Memory B cell (primary cell): ENCODE measurements at regions not wholly inside any gene's neighbourhood (a gene's known extent, or its start where the extent isn't known, plus 50 kb on each side); places are given as distances from the start of the nearest gene placed in this dataset.
"Not testable (repeated sequence)": the region's sequence is repeated elsewhere in the genome, so short reads cannot be mapped to it uniquely, and the experiment has no call there.

Experiments
- ATAC-seq: fragments of 150-1000 bp; cut with Tn5 transposase; 2 replicates; pipeline ENCODE4 v1.10.0; 2021; ENCODE audit warnings: low read depth, mild to moderate bottlenecking, moderate library complexity
- DNase-seq, 2 donors: peaks; one replicate each; pipeline ENCODE4 v3.0.0; 2022; ENCODE audit warnings: low spot score in 2 of 2
- H3K27ac Mint-ChIP-seq: one replicate; pipeline ENCODE4 v1.8.0; 2022; ENCODE audit warnings: mild to moderate bottlenecking, moderate library complexity, mixed read lengths
- H3K27me3 Mint-ChIP-seq: one replicate; pipeline ENCODE4 v1.8.0; 2022; ENCODE audit warnings: mixed read lengths
- H3K36me3 Mint-ChIP-seq: one replicate; pipeline ENCODE4 v1.8.0; 2022; ENCODE audit warnings: mild to moderate bottlenecking, mixed read lengths
- H3K4me1 Mint-ChIP-seq: one replicate; pipeline ENCODE4 v1.8.0; 2022; ENCODE audit warnings: mixed read lengths
- H3K4me3 Mint-ChIP-seq: one replicate; pipeline ENCODE4 v1.8.0; 2022; ENCODE audit warnings: mild to moderate bottlenecking, moderate library complexity, mixed read lengths
- H3K9me3 Mint-ChIP-seq: one replicate; pipeline ENCODE4 v1.8.0; 2022; ENCODE audit warnings: mixed read lengths

DNA sequence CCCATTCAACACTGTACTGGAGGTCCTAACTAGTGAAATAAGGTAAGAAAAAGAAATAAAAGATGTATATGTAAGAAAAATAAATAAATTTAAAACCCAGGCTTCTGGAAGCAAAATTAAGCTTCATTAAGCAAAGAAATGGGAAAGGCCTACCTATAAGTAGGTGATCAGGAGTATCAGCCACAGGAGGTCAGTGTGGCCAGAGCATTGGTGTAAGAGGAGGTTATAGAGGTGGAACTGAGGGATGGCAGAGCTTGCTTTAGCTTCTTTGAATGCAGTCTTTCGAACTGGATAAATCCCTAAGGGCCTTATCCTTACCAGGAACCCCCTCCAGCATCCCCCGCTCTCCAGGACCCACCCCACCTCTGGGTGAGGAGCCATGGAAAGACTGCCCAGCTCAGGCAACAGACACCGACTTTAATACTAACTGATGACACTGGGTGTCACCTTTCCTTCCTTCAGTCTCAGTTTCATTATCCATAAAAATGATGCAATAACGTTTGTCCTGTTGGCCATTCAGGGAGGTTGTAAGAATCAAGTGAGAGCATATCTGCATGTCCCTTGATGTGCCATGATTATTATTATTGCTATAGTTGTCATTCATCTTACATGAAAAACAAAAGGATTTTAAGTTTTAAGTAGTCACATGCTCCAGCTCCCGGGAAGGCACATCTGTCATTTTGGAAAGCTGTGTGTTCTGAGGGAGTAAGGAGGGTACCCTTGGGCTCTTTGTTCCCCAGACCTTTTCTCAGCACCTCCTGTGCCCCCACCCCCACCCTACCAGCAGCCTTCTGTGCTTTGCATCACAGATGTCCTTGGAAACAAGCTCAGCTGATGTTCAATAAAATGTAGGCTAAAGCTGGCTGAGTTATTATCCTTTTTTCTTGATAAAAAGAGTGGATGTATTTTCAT is 50.8 kb upstream of the CTNNA1 start:
- Mint-ChIP-seq H3K27ac (no peak overlapping the region), H3K27me3 (peaks cover 15% of the 10 kb centered on the region), H3K4me3 (no peak overlapping the region), H3K4me1 (no peaks in the 10 kb centered on the region), H3K36me3 (no peaks in the 10 kb centered on the region), H3K9me3 (peaks cover 2% of the 10 kb centered on the region)
- DNase-seq = no peak
- no peak for ATAC-seq

DNA sequence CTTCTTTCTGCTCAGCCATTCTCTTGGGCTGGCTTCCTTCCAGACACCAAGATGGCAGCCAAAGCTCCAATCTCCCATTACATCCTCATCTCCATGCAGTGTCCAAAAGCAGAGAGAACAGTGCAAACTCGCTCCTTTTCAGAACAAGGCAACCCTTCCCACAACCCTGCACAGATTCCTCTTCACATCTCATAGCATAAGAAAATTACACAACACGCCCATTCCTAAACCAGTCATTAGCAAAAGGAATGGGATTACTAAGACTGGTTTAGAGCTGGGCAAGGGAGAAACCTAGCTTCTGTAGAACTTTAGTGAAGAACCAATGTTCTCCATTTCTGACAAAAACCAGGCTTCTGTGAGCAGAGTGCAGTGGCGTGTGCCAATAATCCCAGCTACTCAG is 51.5 kb upstream of the CTNNA1 start:
- Mint-ChIP-seq H3K27me3 (peaks cover 15% of the 10 kb centered on the region), H3K4me3 (no peak overlapping the region), H3K9me3 (peaks cover 2% of the 10 kb centered on the region), H3K27ac (no peak overlapping the region), H3K36me3 (no peaks in the 10 kb centered on the region), H3K4me1 (no peaks in the 10 kb centered on the region)
- ATAC-seq (no peak), DNase-seq (no peak)

DNA sequence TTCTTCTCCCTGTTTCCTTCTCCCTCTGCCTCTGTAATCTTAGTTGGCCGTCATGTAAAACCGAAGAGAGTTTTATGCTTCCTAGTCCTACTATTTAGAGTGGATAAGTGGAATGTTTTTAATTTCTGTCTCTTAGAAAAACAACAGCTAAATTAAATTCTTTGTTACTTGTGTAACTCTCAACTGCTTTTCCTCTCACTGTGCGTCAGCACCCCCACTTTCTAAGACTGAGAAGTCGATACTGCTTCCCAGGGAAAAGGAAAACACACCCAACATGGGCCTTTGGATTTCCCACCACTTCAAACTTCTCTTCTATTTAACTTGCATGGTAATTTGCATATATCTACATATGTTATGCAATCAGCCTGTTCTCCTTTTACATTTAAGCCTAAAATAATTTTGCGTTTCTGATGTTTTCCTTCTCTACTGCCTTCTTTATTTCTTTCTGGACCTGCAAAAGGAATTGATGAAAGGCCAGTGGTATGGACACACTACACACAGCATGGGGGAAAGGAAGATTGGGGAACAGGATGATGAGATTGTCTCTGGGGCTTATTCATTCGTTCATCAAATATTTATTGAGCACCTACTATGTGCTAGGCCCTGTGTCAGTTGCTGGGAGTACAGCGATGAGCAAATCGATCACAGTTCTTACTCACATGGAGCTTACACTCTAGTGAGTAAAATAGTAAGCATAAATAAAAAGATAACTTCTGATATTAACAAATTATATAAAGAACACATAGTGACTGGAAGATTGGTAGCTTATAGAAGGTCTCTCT is 52.5 kb upstream of the CTNNA1 start:
- H3K27ac Mint-ChIP-seq = no peak overlapping the region
- no peaks in the 10 kb centered on the region for H3K36me3 Mint-ChIP-seq
- H3K9me3 Mint-ChIP-seq = peaks cover 2% of the 10 kb centered on the region
- DNase-seq (no peak), ATAC-seq (no peak)
- peaks cover 15% of the 10 kb centered on the region for H3K27me3 Mint-ChIP-seq
- H3K4me1 Mint-ChIP-seq = no peaks in the 10 kb centered on the region
- no peak overlapping the region for H3K4me3 Mint-ChIP-seq

DNA sequence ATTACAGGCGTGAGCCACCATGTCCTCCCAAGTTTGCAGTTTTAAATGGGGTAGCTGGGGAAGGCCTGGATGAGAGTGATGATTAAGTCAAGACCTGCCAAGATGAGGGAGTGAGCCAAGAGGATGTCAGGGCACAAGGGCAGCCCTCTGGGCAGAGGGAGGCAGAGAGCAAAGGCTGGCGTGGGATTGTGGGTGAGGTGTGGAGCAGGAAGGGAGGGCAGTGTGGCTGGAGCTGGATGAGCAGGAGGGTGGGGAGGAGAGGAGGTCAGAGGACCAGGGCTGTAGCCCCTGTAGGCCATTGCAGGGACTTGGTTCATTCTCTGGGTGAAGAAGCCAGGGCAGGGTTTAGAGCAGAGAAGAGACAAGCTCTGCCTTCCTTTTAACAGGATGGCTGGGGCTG is 53.7 kb upstream of the CTNNA1 start:
- DNase-seq (no peak), ATAC-seq (no peak)
- peaks cover 17% of the 10 kb centered on the region for H3K27me3 Mint-ChIP-seq
- no peak overlapping the region for H3K4me3 Mint-ChIP-seq
- H3K27ac Mint-ChIP-seq = no peak overlapping the region
- no peaks in the 10 kb centered on the region for H3K4me1 Mint-ChIP-seq
- no peaks in the 10 kb centered on the region for H3K36me3 Mint-ChIP-seq
- peaks cover 2% of the 10 kb centered on the region for H3K9me3 Mint-ChIP-seq

DNA sequence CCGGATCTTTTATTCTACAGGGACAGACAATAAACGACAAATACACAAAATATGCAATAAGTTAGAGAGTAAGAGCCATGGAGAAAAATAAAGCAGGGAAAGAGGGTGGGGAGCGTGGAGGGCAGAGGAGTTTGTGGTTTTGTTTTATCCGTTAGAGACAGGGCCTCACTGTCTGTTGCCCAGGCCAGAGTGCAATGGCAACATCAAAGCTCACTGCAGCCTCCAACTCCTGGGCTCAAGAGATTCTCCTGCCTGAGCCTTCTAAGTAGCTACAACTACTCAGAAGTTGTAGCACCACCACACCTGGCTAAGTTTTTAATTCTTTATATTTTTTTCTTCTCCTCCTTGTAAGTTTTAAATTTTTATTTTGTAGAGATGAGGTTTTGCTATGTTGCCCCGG is 54.5 kb upstream of the CTNNA1 start:
- Mint-ChIP-seq H3K4me1 (no peaks in the 10 kb centered on the region), H3K4me3 (no peak overlapping the region), H3K9me3 (peaks cover 2% of the 10 kb centered on the region), H3K36me3 (no peaks in the 10 kb centered on the region), H3K27ac (no peak overlapping the region), H3K27me3 (peaks cover 17% of the 10 kb centered on the region)
- ATAC-seq (no peak), DNase-seq (no peak)

DNA sequence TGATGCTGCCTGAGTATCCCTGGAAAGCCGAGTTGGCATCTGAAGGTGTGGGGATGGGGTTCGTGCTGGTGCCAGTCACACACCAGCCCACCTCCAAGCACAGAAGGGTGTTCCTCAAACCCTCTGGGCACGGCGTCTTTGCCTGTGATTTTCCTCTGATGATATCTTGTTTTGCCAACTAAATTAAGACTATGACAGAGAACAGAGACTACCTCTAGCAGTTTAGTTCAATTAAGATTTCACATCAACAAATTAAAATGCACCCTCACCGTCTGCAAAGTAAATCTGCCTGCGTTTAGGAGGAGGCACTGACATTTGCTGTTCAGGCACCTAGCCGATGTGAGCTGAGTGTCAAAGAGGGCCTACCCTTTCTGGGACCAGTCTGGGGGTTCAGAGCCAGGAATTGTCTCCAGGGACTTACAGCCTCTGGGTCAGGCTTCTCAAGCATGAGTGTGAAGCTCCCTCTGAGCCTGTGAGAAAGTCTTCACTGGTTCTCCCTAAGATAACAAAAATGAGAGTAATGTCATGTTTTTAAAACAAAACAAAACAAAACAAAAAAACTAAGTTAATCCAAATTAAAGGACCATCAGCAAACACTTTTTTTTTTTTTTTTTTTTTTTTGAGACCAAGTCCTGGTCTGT is 55.4 kb upstream of the CTNNA1 start:
- no peak for DNase-seq
- H3K27ac Mint-ChIP-seq = no peak overlapping the region

DNA sequence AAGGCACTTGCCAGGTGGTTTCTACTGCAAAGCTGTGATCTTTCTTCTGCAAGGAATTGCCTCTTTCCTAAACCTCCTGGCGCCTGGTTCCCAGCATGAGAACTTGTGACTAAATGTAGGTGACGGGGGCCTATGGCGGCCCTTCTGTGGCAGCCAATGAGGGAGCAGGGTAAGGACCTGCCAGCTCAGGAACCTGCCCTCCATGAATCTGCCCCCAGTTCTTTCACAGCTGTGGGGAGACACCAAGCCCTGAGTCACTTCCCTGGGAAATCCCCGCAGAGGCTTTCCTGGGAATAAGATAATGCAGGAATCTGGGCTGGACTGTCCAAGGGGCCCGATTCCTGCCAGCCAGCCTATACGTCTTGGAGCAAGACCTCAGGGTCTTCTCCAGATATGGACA is 56.7 kb upstream of the CTNNA1 start:
- peaks cover 12% of the 10 kb centered on the region for H3K27me3 Mint-ChIP-seq
- no peaks in the 10 kb centered on the region for H3K36me3 Mint-ChIP-seq
- ATAC-seq = no peak
- peaks cover 1% of the 10 kb centered on the region for H3K9me3 Mint-ChIP-seq
- no peaks in the 10 kb centered on the region for H3K4me1 Mint-ChIP-seq
- no peak overlapping the region for H3K4me3 Mint-ChIP-seq
- no peak for DNase-seq
- H3K27ac Mint-ChIP-seq = no peak overlapping the region

More for the DNA sequence above, 55.4 kb upstream of the CTNNA1 start:
- peaks cover 13% of the 10 kb centered on the region for H3K27me3 Mint-ChIP-seq
- H3K4me3 Mint-ChIP-seq = no peak overlapping the region
- H3K9me3 Mint-ChIP-seq = peaks cover 2% of the 10 kb centered on the region
- no peaks in the 10 kb centered on the region for H3K4me1 Mint-ChIP-seq
- no peak for ATAC-seq
- no peaks in the 10 kb centered on the region for H3K36me3 Mint-ChIP-seq

DNA sequence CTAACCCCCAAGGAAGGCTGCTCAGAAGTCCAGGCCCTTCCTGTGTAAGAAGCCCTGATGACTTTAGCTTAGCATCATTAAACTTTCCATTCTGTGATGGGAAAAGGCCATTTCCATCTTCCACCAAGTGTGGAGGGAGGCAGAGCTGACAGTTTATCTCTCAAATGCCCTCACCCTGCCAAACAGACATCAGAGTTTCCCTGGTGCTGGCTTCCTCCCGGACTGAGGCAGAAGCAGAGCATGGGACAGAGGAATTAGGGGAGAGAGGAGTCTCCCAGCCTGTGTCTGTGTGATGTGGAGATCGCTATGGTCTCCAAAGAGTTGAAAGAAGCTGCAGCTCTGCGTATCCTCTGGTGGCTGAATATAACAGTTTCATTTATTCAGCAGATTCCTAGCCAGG is 57.4 kb upstream of the CTNNA1 start:
- no peaks in the 10 kb centered on the region for H3K4me1 Mint-ChIP-seq
- H3K36me3 Mint-ChIP-seq = no peaks in the 10 kb centered on the region
- H3K27ac Mint-ChIP-seq = no peak overlapping the region
- peaks cover 12% of the 10 kb centered on the region for H3K27me3 Mint-ChIP-seq
- peaks cover 1% of the 10 kb centered on the region for H3K9me3 Mint-ChIP-seq
- ATAC-seq (no peak), DNase-seq (no peak)
- H3K4me3 Mint-ChIP-seq = no peak overlapping the region

DNA sequence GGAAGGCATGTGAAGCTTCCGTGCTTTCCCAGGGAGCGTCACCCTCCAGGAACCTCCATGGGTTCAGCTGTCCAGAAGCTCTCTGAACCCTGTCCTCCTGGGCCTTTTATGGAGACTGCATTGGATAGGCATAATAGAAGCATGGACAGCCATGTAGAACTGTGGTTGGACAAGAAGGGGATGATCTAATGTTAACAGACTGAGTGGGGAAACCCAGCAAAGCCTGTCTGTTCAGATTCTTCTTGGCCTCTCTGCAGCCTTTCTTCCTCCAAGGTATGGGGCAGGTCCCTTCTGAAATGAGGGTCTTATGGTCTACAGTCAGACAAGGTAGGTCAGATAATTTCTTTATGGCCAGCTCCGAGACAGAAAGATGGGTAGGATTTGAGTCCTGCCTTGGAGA is 59.1 kb upstream of the CTNNA1 start:
- no peak overlapping the region for H3K27ac Mint-ChIP-seq
- H3K36me3 Mint-ChIP-seq = no peaks in the 10 kb centered on the region
- H3K4me3 Mint-ChIP-seq = no peak overlapping the region
- ATAC-seq (no peak), DNase-seq (no peak)
- peaks cover 11% of the 10 kb centered on the region for H3K27me3 Mint-ChIP-seq
- peaks cover 1% of the 10 kb centered on the region for H3K9me3 Mint-ChIP-seq
- H3K4me1 Mint-ChIP-seq = no peaks in the 10 kb centered on the region

DNA sequence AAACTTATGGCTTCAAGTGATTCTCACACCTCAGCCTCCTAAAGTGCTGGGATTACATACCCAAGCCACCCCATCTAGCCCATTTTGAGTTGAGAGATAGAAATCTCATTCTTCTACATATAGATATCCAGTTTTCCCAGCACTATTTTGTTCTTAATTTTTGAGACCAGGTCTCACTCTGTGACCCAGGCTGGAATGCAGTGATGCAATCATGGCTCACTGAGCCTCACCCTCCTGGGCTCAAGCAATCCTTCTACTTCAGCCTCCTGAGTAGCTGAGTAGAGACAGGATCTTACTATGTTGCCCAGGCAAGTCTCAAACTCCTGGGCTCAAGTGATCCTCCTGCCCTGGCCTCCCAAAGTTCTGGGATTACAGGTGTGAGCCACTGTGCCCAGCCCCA is 60.9 kb upstream of the CTNNA1 start:
- Mint-ChIP-seq H3K9me3 (peaks cover 1% of the 10 kb centered on the region), H3K27ac (no peak overlapping the region), H3K4me3 (no peak overlapping the region)

DNA sequence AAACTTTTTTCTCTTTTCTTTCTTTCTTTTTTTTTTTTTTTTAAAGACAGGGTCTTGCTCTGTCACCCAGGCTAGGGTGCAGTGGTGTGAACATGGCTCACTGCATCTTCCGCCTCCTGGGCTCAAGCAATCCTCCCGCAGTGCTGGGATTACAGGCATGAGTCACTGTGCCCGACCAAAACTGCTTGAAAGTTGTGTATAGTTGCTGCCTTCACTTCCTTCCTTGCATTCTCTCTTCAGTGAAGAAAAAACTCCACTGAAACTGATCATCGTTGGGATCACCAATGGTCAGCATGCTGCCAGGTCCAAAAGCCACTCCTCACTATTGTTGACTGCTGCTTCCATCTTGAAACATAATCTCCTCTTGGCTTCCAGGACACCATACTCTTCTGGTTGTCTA is 66.6 kb upstream of the CTNNA1 start:
- ATAC-seq (no peak), DNase-seq (no peak)
- H3K36me3 Mint-ChIP-seq = no peaks in the 10 kb centered on the region
- H3K4me3 Mint-ChIP-seq = no peak overlapping the region
- peaks cover 24% of the 10 kb centered on the region for H3K27me3 Mint-ChIP-seq
- peaks cover 5% of the 10 kb centered on the region for H3K9me3 Mint-ChIP-seq
- no peaks in the 10 kb centered on the region for H3K4me1 Mint-ChIP-seq
- H3K27ac Mint-ChIP-seq = no peak overlapping the region

More for the DNA sequence above, 60.9 kb upstream of the CTNNA1 start:
- ATAC-seq (no peak), DNase-seq (no peak)
- H3K4me1 Mint-ChIP-seq = no peaks in the 10 kb centered on the region
- no peaks in the 10 kb centered on the region for H3K36me3 Mint-ChIP-seq
- H3K27me3 Mint-ChIP-seq = peaks cover 17% of the 10 kb centered on the region

DNA sequence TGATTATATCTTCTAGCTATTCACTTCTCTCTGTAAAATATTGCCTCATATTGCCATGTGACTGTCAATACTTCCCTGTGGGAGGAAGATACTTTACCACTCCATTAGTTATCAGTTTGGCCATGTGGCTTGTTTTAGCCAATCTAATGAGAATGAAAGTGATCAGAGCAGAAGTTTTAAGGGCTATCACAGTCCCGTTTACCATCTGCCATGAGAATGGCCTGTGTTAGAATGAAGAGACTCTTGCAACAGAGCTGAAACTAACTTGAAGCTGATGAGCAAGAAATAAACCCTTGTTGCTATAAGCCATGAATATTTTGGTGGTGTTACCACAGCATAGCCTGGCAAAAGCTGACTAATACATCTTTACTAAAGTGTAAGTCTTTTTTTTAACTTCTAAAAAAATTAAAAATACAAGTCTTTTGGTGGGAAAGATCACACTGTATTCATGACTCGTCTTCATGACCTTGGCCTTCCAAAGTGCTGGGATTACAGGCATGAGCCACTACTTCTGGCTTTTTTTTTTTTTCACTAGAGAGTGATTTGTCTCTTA is 68.0 kb upstream of the CTNNA1 start:
- H3K27me3 Mint-ChIP-seq = peaks cover 20% of the 10 kb centered on the region
- peaks cover 5% of the 10 kb centered on the region for H3K9me3 Mint-ChIP-seq
- no peaks in the 10 kb centered on the region for H3K4me1 Mint-ChIP-seq
- no peak for DNase-seq
- H3K4me3 Mint-ChIP-seq = no peak overlapping the region
- H3K27ac Mint-ChIP-seq = no peak overlapping the region
- no peak for ATAC-seq
- no peaks in the 10 kb centered on the region for H3K36me3 Mint-ChIP-seq

DNA sequence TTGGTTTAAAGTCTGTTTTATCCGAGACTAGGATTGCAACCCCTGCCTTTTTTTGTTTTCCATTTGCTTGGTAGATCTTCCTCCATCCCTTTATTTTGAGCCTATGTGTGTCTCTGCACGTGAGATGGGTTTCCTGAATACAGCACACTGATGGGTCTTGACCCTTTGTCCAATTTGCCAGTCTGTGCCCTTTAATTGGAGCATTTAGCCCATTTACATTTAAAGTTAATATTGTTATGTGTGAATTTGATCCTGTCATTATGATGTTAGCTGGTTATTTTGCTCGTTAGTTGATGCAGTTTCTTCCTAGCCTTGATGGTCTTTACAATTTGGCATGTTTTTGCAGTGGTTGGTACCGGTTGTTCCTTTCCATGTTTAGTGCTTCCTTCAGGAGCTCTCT is 70.8 kb upstream of the CTNNA1 start:
- peaks cover 13% of the 10 kb centered on the region for H3K27me3 Mint-ChIP-seq
- H3K9me3 Mint-ChIP-seq, DNase-seq, ATAC-seq, H3K4me1 Mint-ChIP-seq, H3K36me3 Mint-ChIP-seq, H3K4me3 Mint-ChIP-seq, H3K27ac Mint-ChIP-seq: not testable (repeated sequence)

DNA sequence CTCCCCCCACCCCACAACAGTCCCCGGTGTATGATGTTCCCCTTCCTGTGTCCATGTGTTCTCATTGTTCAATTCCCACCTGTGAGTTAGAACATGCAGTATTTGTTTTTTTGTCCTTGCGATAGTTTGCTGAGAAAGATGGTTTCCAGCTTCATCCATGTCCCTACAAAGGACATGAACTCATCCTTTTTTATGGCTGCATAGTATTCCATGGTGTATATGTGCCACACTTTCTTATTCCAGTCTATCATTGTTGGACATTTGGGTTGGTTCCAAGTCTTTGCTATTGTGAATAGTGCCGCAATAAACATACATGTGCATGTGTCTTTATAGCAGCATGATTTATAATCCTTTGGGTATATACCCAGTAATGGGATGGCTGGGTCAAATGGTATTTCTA is 74.4 kb upstream of the CTNNA1 start:
- not testable (repeated sequence) for ATAC-seq, H3K4me1 Mint-ChIP-seq, DNase-seq, H3K27ac Mint-ChIP-seq, H3K36me3 Mint-ChIP-seq, H3K27me3 Mint-ChIP-seq, H3K4me3 Mint-ChIP-seq
- peaks cover 12% of the 10 kb centered on the region for H3K9me3 Mint-ChIP-seq
